ENCODE measurements at regions not wholly inside any gene's neighbourhood (a gene's known extent, or its start where the extent isn't known, plus 50 kb on each side); places are given as distances from the start of the nearest gene placed in this dataset.
"Not testable (repeated sequence)": the region's sequence is repeated elsewhere in the genome, so short reads cannot be mapped to it uniquely, and the experiment has no call there.

DNA sequence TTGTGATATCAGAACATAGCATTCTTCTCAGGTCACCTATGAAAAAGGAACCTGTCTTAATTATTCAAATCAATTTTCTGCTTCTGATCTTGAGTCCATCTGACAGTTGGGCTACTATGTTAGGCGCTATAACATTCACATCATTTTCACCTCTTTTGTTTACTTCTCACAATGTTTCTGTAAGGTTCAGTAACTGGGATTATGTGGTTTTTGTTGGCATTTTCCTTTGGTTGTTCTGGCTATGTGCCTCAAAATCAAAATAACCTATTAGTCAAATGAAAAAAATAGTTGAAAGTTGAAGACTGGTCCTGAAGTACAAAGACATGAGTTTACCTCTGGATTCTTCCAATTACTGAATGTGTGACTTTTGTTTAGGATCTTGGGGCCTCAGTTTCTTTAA, 221.3 kb upstream of the SMIM30 start:
- in situ Hi-C loops (cut with HindIII; ENCODE audit: low pct_unique_long_range_greater_than_20kb, low sequenced_read_pairs) = no loop called here
- TF ChIP-seq JUND (IDR thresholded peaks at IDR 0.05; ENCODE audit: low read depth) = no peak
- no peak for DNase-seq (ENCODE audit: low read depth in 1 of 2, low spot score in 1 of 2)

DNA sequence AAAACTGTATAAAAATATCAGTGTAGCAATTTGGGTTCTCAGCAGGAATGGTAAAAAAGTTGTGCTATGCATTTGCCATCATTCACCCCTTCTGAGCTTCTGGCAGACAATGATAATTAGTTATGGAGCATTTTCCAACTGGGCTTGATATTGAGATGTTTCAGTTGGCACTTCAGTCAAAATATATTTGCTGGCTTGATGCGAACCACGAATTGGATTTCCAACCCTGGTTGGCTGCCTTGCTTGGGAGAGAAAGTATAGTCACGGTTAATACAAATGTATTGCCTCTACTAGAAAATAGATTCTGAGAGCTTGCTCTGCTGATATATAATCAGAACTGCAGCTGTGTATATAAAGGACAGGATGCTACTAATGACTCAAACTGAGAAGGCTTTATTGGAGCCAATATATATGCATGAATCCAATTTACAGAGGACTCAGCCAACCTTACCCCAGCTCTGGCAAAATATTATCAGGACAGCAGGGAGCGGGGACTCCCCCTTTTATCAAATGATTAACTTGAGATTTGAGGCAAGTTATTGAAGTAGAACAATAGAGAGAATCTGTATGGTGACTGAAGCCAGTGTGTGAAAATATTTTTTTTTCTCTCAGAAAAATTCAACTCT, 219.8 kb upstream of the SMIM30 start:
- no peak for TF ChIP-seq JUND (IDR thresholded peaks at IDR 0.05; ENCODE audit: low read depth)
- in situ Hi-C loops (cut with HindIII; ENCODE audit: low pct_unique_long_range_greater_than_20kb, low sequenced_read_pairs) = no loop called here
- DNase-seq (ENCODE audit: low read depth in 1 of 2, low spot score in 1 of 2) = no peak

DNA sequence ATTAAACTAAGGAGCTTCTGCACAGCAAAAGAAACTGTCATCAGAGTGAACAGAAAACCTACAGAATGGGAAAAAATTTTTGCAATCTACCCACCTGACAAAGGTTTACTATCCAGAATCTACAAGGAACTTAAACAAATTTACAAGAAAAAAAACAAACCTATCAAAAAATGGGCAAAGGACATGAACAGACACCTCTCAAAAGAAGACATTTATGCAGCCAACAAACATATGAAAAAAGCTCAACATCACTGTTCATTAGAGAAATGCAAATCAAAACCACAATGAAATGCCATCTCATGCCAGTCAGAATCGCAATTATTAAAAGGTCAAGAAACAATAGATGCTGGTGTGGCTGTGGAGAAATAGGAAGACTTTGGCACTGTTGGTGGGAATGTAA, 218.5 kb upstream of the SMIM30 start:
- in situ Hi-C loops (cut with HindIII; ENCODE audit: low pct_unique_long_range_greater_than_20kb, low sequenced_read_pairs); DNase-seq (ENCODE audit: low read depth in 1 of 2, low spot score in 1 of 2): not testable (repeated sequence)

DNA sequence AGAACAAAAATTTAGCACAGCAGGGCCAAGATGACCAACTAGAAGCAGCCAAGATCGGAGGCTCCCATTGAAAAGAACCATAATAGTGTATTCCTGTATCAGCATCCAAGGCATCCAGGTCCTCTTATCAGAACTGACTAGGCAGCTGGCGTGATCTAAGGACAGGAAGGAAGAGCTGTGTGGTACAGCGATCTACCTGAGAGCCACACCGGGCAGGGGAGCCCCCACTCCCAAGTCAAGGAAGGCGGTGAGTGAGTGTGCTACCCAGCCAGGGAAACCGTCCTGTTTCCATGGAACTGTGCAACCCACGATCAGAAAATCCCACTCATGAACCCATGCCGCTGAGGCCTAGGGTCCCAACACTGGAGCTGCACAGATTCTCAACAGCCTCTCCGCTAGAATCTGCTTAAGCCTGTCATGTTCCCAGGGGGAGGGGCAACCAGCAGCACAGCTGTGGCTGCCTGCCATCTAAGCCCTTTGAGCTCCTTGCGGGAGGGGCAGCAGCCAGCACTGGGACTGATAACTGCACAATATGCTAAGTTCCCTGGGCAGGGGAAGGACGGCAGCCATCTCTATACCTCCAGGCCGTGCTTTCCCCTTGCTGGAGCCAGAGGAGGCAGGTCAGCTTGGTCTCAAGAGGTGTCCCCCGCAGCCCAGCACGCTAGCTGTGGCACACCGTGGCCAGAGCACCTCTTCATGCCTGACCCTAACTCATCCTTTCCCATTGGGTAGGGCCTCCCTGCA, 213.0 kb upstream of the SMIM30 start:
- TF ChIP-seq JUND (IDR thresholded peaks at IDR 0.05; ENCODE audit: low read depth) = no peak
- in situ Hi-C loops (cut with HindIII; ENCODE audit: low pct_unique_long_range_greater_than_20kb, low sequenced_read_pairs) = no loop called here
- DNase-seq (ENCODE audit: low read depth in 1 of 2, low spot score in 1 of 2) = no peak

DNA sequence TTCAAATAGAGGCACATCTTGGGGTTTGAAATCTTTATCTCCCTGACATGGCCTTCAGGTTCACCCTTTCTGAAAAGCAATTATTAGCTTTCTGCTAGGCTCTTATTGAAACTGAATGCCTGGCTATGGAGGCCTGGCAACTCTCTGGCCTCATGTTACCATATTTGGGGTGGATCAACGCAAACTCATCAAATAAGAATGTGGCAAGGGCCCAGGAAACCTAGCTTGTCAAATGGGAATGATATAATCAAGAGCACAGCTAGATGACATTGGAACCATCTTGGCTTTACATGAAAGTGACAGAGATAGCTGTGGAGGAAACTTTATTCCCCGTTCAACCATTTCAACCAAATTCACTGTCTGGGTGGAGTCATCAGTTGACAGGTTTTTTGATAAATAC, 202.8 kb upstream of the SMIM30 start:
- in situ Hi-C loops (cut with HindIII; ENCODE audit: low pct_unique_long_range_greater_than_20kb, low sequenced_read_pairs) = no loop called here
- DNase-seq (ENCODE audit: low read depth in 1 of 2, low spot score in 1 of 2) = no peak
- TF ChIP-seq JUND (IDR thresholded peaks at IDR 0.05; ENCODE audit: low read depth) = no peak

DNA sequence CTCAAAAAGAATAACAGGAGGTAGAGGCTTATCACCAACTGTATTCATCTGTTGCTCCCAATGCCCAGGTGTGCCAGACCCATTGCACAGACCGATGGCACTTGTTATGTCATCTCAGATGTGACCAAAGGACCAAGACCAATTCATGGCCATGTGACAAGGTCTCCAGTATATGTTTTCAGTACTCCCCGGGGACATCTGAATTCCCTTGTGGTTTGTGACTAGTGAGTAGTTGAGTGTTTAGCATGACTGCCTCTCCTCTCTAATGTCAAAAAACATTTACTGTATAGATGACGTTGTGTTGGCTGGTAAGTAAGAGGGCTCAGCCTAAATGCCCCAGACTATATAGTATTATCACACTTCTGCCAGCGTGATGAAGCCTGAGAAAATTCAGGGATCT, 202.1 kb upstream of the SMIM30 start:
- DNase-seq (ENCODE audit: low read depth in 1 of 2, low spot score in 1 of 2) = no peak

DNA sequence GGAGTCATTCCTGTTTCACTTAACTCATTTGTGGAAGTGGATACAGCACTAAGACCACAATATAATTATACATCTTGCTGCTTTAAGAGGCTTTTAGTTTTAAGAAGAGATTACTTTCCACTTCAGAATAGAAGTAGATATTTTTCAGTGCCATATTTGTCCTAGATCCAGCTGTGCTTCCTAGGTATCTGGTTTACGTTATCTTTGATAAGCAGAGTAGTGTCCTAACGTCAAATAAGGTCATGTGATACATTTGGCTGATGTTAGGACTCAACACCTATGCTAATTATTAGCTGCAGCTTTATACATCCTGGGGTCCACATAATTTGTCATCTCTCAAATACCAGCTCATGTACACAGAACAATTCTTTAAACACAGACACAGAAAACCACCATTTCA, 196.2 kb upstream of the SMIM30 start:
- TF ChIP-seq JUND (IDR thresholded peaks at IDR 0.05; ENCODE audit: low read depth) = no peak
- DNase-seq (ENCODE audit: low read depth in 1 of 2, low spot score in 1 of 2) = no peak
- in situ Hi-C loops (cut with HindIII; ENCODE audit: low pct_unique_long_range_greater_than_20kb, low sequenced_read_pairs) = no loop called here

More for the DNA sequence above, 202.1 kb upstream of the SMIM30 start:
- TF ChIP-seq JUND (IDR thresholded peaks at IDR 0.05; ENCODE audit: low read depth) = no peak
- in situ Hi-C loops (cut with HindIII; ENCODE audit: low pct_unique_long_range_greater_than_20kb, low sequenced_read_pairs) = no loop called here

DNA sequence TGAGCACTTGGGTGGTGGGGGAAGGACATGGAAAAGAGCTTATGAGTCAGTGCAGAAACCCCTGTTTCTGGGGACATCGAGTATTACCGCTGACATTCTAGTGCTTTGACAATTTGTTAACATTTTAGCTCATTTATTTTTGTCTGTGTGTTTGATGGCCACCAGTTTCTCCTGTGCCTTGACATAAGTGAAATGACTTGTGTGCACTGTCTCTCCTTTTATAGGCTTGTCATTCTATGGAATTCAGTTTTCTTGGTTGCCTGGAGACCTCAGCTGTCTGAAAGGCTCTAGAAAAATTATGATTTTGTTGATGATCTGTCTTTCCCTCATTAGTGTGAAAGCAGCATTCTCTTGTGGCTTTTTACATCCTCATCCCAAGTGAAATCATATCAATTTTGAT, 190.0 kb upstream of the SMIM30 start:
- in situ Hi-C loops (cut with HindIII; ENCODE audit: low pct_unique_long_range_greater_than_20kb, low sequenced_read_pairs) = no loop called here
- DNase-seq (ENCODE audit: low read depth in 1 of 2, low spot score in 1 of 2) = no peak
- no peak for TF ChIP-seq JUND (IDR thresholded peaks at IDR 0.05; ENCODE audit: low read depth)

DNA sequence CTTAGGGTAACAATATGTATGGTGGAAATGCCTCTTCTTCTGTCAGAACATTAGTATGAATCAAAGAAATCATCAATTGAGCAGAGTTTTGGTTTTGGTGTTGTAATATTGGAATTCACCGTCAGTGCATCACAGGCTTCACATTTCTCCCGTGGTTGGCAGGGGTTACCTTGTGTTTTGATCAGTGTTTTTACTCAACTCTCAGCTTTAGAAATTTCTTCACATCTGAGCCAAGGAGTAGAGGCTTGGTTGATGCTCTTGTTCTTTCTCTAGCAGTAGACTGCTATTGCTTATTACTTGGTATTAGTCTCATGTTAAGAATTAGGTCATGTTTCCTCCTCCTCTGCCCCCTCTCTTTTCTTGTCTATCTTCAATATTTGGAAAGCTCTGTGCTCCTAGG, 188.8 kb upstream of the SMIM30 start:
- in situ Hi-C loops (cut with HindIII; ENCODE audit: low pct_unique_long_range_greater_than_20kb, low sequenced_read_pairs) = no loop called here
- no peak for TF ChIP-seq JUND (IDR thresholded peaks at IDR 0.05; ENCODE audit: low read depth)
- no peak for DNase-seq (ENCODE audit: low read depth in 1 of 2, low spot score in 1 of 2)

DNA sequence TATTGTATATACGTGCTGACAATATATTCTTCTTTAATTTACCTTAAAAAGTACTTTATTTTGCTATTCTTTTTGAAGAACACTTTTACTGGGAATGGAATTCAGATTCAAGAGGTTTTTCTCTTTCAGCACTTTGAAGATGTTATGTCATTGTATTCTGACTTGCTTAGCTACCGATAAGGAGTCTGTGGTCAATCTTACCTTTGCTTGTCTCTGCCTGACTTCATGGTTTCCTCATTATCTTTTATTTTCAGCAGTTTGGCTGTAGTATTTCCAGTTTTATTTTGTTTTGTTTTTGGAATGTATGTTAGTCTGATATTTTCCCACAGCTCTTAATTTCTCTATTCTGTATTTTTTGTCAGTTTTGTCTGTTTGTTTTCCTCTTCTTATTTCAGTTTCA, 187.9 kb upstream of the SMIM30 start:
- DNase-seq (ENCODE audit: low read depth in 1 of 2, low spot score in 1 of 2) = no peak
- TF ChIP-seq JUND (IDR thresholded peaks at IDR 0.05; ENCODE audit: low read depth) = no peak
- in situ Hi-C loops (cut with HindIII; ENCODE audit: low pct_unique_long_range_greater_than_20kb, low sequenced_read_pairs) = no loop called here

DNA sequence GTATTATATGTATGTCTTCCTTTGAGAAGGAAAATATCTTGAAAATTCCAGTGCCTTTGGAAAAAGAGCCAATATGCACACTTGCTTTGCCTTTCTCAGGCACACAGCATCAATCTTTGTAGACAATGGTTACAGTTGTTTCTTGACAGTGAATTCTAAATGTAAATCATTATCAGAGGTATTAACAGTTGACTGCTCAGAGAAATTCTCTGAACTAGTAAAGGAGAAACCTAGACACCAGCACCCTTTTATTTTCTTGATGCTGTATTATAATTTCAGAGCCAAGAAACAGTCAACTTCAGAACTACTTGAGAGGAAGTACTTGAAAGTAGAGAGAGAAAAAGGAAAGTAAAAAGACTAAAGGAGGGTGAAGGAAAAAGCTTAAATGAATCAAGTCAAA, 185.8 kb upstream of the SMIM30 start:
- DNase-seq (ENCODE audit: low read depth in 1 of 2, low spot score in 1 of 2) = no peak
- in situ Hi-C loops (cut with HindIII; ENCODE audit: low pct_unique_long_range_greater_than_20kb, low sequenced_read_pairs) = no loop called here
- TF ChIP-seq JUND (IDR thresholded peaks at IDR 0.05; ENCODE audit: low read depth) = no peak

DNA sequence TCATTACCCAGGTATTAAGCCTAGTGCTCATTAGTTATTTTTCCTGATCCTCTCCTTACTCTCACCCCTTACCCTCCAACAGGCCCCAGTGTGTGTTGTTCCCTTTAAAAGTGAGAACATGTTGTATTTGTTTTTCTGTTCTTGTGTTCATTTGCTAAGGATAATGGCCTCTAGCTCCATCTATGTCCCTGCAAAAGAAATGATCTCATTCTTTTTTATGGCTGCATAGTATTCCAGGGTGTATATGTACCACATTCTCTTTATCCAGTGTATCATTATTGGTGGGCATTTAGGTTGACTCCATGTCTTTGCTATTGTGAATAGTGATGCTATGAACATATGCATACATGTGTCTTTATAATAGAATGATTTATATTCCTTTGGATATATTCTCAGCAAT, 185.0 kb upstream of the SMIM30 start:
- DNase-seq (ENCODE audit: low read depth in 1 of 2, low spot score in 1 of 2); in situ Hi-C loops (cut with HindIII; ENCODE audit: low pct_unique_long_range_greater_than_20kb, low sequenced_read_pairs): not testable (repeated sequence)

DNA sequence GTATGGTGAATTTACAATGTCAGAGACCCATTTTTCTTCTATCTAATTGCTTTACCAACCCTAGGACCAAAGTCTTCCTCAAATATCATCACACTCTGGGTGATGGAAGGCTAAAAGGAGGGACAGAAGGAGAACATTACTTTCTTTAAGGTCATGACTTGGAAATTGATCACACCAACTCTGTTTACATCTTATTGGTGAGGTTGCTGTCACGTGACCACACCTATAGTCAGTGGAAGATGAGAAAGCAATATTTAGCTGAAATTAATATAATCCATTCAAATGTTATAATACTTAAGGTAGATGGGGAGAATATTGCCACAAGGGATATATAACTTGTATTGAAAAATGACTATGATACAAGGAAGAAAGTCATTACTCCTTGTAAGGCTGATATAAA, 183.6 kb upstream of the SMIM30 start:
- DNase-seq (ENCODE audit: low read depth in 1 of 2, low spot score in 1 of 2) = no peak
- in situ Hi-C loops (cut with HindIII; ENCODE audit: low pct_unique_long_range_greater_than_20kb, low sequenced_read_pairs) = no loop called here
- TF ChIP-seq JUND (IDR thresholded peaks at IDR 0.05; ENCODE audit: low read depth) = no peak

DNA sequence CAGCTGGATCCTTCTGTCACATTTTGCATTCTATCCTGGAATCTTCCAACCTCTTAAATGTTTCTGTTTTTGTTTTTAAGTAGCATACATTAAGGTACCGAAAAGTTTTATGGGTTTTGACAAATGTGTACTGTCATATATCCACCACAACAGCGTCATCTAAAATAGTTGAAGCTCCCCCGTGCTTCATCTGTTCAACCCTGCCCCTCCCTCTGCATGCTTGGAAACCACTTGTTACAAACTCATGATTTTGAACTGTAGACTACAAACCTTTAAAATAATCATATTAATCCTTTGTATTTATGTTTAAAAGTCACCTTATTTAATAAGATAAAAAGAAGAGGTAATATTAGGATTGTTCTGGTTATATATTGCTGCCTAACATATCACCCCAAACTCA, 182.8 kb upstream of the SMIM30 start:
- in situ Hi-C loops (cut with HindIII; ENCODE audit: low pct_unique_long_range_greater_than_20kb, low sequenced_read_pairs) = no loop called here
- no peak for TF ChIP-seq JUND (IDR thresholded peaks at IDR 0.05; ENCODE audit: low read depth)

More for the DNA sequence above, 182.8 kb upstream of the SMIM30 start:
- no peak for DNase-seq (ENCODE audit: low read depth in 1 of 2, low spot score in 1 of 2)
